ENCODE measurements at regions not wholly inside any gene's neighbourhood (a gene's known extent, or its start where the extent isn't known, plus 50 kb on each side); places are given as distances from the start of the nearest gene placed in this dataset.

GRCh38 chr3:144270100-144270499 is 298.5 kb downstream of the DIPK2A start:
- Histone ChIP-seq H3K9me3 (ENCODE audit: control insufficient read depth in 4 of 4, low read length in 3 of 4) (no peaks in the 10 kb centered on the region), H3K4me3 (ENCODE audit: low read depth in 1 of 3, low read length in 3 of 3) (no peak overlapping the region), H3K4me1 (ENCODE audit: control insufficient read depth in 4 of 4, insufficient read depth in 4 of 4, low read length in 3 of 4) (no peaks in the 10 kb centered on the region), H3K36me3 (ENCODE audit: control insufficient read depth in 4 of 4, insufficient read depth in 3 of 4, low read depth in 1 of 4, low read length in 3 of 4) (no peaks in the 10 kb centered on the region), H3K9ac (ENCODE audit: low read depth in 1 of 2, low read length in 2 of 2) (no peak overlapping the region), H3K27me3 (ENCODE audit: control insufficient read depth in 4 of 4, insufficient read depth in 4 of 4, low read length in 3 of 4) (no peaks in the 10 kb centered on the region), H3K27ac (ENCODE audit: low read depth in 1 of 2, low read length in 2 of 2) (no peak overlapping the region)
- 88% methylated on average over 3 of the region's 3 CpGs for WGBS
- no peak for TF ChIP-seq MAX (IDR thresholded peaks at IDR 0.05)
- TF ChIP-seq JUND (IDR thresholded peaks at IDR 0.05): no peak
- TF ChIP-seq TAF1 (conservative IDR thresholded peaks at IDR 0.05): no peak
- no peak for TF ChIP-seq FOXA2 (IDR thresholded peaks at IDR 0.05)
- TF ChIP-seq ATF3 (IDR thresholded peaks at IDR 0.05): no peak
- TF ChIP-seq GABPA (IDR thresholded peaks at IDR 0.05 in 1 of 2, conservative IDR thresholded peaks at IDR 0.05 in 1 of 2): no peak
- no peak for TF ChIP-seq EGR1 (IDR thresholded peaks at IDR 0.05; ENCODE audit: low read depth in 2 of 2)
- TF ChIP-seq ZBTB33 (IDR thresholded peaks at IDR 0.05): no peak
- no peak for TF ChIP-seq FOXA1 (IDR thresholded peaks at IDR 0.05)
- no peak for TF ChIP-seq NR2F2 (IDR thresholded peaks at IDR 0.05)
- no peak for TF ChIP-seq REST (IDR thresholded peaks at IDR 0.05)
- TF ChIP-seq RXRA (IDR thresholded peaks at IDR 0.05): no peak
- DNase-seq (ENCODE audit: low spot score): no peak

- TF ChIP-seq REST (IDR thresholded peaks at IDR 0.05): no peak
- TF ChIP-seq EGR1 (IDR thresholded peaks at IDR 0.05; ENCODE audit: low read depth in 2 of 2): no peak
- TF ChIP-seq YY1 (IDR thresholded peaks at IDR 0.05): no peak
- TF ChIP-seq GABPA (IDR thresholded peaks at IDR 0.05 in 1 of 2, conservative IDR thresholded peaks at IDR 0.05 in 1 of 2): no peak
- no peak for TF ChIP-seq RAD21 (IDR thresholded peaks at IDR 0.05)
- 86% methylated on average over 4 of the region's 4 CpGs for WGBS
- H3K27ac ChIP-seq (ENCODE audit: low read depth in 1 of 2, low read length in 2 of 2): no peak overlapping the region
These were observed 301.1 kb downstream of the DIPK2A start for GRCh38 chr3:144272680-144273079.

More at GRCh38 chr3:144272680-144273079, 301.1 kb downstream of the DIPK2A start:
- Histone ChIP-seq H3K9me3 (ENCODE audit: control insufficient read depth in 4 of 4, low read length in 3 of 4) (no peaks in the 10 kb centered on the region), H3K4me3 (ENCODE audit: low read depth in 1 of 3, low read length in 3 of 3) (no peak overlapping the region), H3K9ac (ENCODE audit: low read depth in 1 of 2, low read length in 2 of 2) (no peak overlapping the region), H3K36me3 (ENCODE audit: control insufficient read depth in 4 of 4, insufficient read depth in 3 of 4, low read depth in 1 of 4, low read length in 3 of 4) (no peaks in the 10 kb centered on the region), H3K4me1 (ENCODE audit: control insufficient read depth in 4 of 4, insufficient read depth in 4 of 4, low read length in 3 of 4) (no peaks in the 10 kb centered on the region), H3K27me3 (ENCODE audit: control insufficient read depth in 4 of 4, insufficient read depth in 4 of 4, low read length in 3 of 4) (no peaks in the 10 kb centered on the region)
- no peak for DNase-seq (ENCODE audit: low spot score)
